ENCODE measurements at regions not wholly inside any gene's neighbourhood (a gene's known extent, or its start where the extent isn't known, plus 50 kb on each side); places are given as distances from the start of the nearest gene placed in this dataset.

- no peak for DNase-seq (ENCODE audit: low spot score)
- no peak overlapping the region for H3K4me3 Mint-ChIP-seq (ENCODE audit: unreplicated experiment)
- H3K27me3 Mint-ChIP-seq (ENCODE audit: low read depth) = no peaks in the 10 kb centered on the region
- no peak overlapping the region for H3K27ac Mint-ChIP-seq (ENCODE audit: unreplicated experiment)
- TF ChIP-seq CTCF (IDR thresholded peaks at IDR 0.05) = no peak
- no peaks in the 10 kb centered on the region for H3K36me3 Mint-ChIP-seq (ENCODE audit: low read depth)
- H3K4me1 Mint-ChIP-seq (ENCODE audit: low read depth) = no peaks in the 10 kb centered on the region
- H3K9me3 Mint-ChIP-seq (ENCODE audit: low read depth) = peaks cover 3% of the 10 kb centered on the region
Observed at GRCh38 chr3:28711293-28711692, 362.7 kb upstream of the AZI2 start.

- Mint-ChIP-seq H3K27me3 (ENCODE audit: low read depth) (no peaks in the 10 kb centered on the region), H3K27ac (ENCODE audit: unreplicated experiment) (no peak overlapping the region), H3K4me3 (ENCODE audit: unreplicated experiment) (no peak overlapping the region), H3K9me3 (ENCODE audit: low read depth) (no peaks in the 10 kb centered on the region), H3K36me3 (ENCODE audit: low read depth) (no peaks in the 10 kb centered on the region), H3K4me1 (ENCODE audit: low read depth) (peaks cover 3% of the 10 kb centered on the region)
- TF ChIP-seq CTCF (IDR thresholded peaks at IDR 0.05) = no peak
- no peak for DNase-seq (ENCODE audit: low spot score)
Observed at GRCh38 chr3:28716939-28717338, 368.3 kb upstream of the AZI2 start.

GRCh38 chr3:28718074-28718849 lies 369.6 kb upstream of the AZI2 start:
- Mint-ChIP-seq H3K36me3 (ENCODE audit: low read depth) (no peaks in the 10 kb centered on the region), H3K27me3 (ENCODE audit: low read depth) (no peaks in the 10 kb centered on the region), H3K9me3 (ENCODE audit: low read depth) (no peaks in the 10 kb centered on the region), H3K4me3 (ENCODE audit: unreplicated experiment) (no peak overlapping the region), H3K4me1 (ENCODE audit: low read depth) (peaks cover 3% of the 10 kb centered on the region), H3K27ac (ENCODE audit: unreplicated experiment) (no peak overlapping the region)
- no peak for TF ChIP-seq CTCF (IDR thresholded peaks at IDR 0.05)
- DNase-seq (ENCODE audit: low spot score) = no peak

- TF ChIP-seq CTCF (IDR thresholded peaks at IDR 0.05) = peak; percentile 73
- Mint-ChIP-seq H3K36me3 (ENCODE audit: low read depth) (no peaks in the 10 kb centered on the region), H3K4me1 (ENCODE audit: low read depth) (no peaks in the 10 kb centered on the region), H3K27me3 (ENCODE audit: low read depth) (peaks cover 2% of the 10 kb centered on the region), H3K9me3 (ENCODE audit: low read depth) (no peaks in the 10 kb centered on the region), H3K27ac (ENCODE audit: unreplicated experiment) (no peak overlapping the region), H3K4me3 (ENCODE audit: unreplicated experiment) (no peak overlapping the region)
- DNase-seq (ENCODE audit: low spot score) = no peak
Observed at GRCh38 chr3:28726840-28727239, 378.2 kb upstream of the AZI2 start.

GRCh38 chr3:28727307-28727706 lies 378.7 kb upstream of the AZI2 start:
- H3K27me3 Mint-ChIP-seq (ENCODE audit: low read depth) = peaks cover 2% of the 10 kb centered on the region
- no peaks in the 10 kb centered on the region for H3K36me3 Mint-ChIP-seq (ENCODE audit: low read depth)
- H3K27ac Mint-ChIP-seq (ENCODE audit: unreplicated experiment) = no peak overlapping the region
- no peak for TF ChIP-seq CTCF (IDR thresholded peaks at IDR 0.05)
- no peaks in the 10 kb centered on the region for H3K4me1 Mint-ChIP-seq (ENCODE audit: low read depth)
- no peak overlapping the region for H3K4me3 Mint-ChIP-seq (ENCODE audit: unreplicated experiment)
- no peak for DNase-seq (ENCODE audit: low spot score)
- no peaks in the 10 kb centered on the region for H3K9me3 Mint-ChIP-seq (ENCODE audit: low read depth)

Measured in chondrocyte (in vitro differentiated cells).